HG03066 (cell line): ENCODE measurements at regions not wholly inside any gene's neighbourhood (a gene's known extent, or its start where the extent isn't known, plus 50 kb on each side); places are given as distances from the start of the nearest gene placed in this dataset.

Source experiments
- ATAC-seq: cut with Tn5 transposase; IDR thresholded peaks from one replicate; pipeline ENCODE4 v1.9.1; 2021; ENCODE audit warnings: low read depth; ENCODE audit not compliant: unreplicated experiment

- ATAC-seq = no peak
These were observed 1417.4 kb upstream of the FLRT2 start for GRCh38 chr14:84112589-84112988.

DNA sequence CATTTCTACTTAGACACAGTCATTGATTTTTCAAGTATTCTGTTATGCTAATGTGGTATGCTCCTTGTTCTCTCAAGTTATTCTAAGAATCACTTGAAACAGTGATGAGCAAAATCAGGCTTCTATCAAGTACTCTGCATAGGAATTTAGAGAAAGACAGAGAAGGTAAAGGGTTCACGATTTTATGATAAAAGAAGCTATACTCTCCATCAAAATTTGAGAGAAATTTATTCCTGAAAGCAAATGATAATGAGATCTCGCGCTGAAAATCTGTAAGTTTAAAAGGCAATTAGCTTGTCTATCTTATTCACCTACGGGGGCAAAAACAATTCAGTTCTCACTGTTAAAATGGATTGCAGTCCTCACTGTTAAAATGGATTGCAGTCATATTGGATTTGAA lies 1404.3 kb upstream of the FLRT2 start:
- no peak for ATAC-seq

- no peak for ATAC-seq
These were observed 1402.4 kb upstream of the FLRT2 start for GRCh38 chr14:84127495-84127894.

GRCh38 chr14:84128050-84128449 lies 1401.9 kb upstream of the FLRT2 start:
- no peak for ATAC-seq

DNA sequence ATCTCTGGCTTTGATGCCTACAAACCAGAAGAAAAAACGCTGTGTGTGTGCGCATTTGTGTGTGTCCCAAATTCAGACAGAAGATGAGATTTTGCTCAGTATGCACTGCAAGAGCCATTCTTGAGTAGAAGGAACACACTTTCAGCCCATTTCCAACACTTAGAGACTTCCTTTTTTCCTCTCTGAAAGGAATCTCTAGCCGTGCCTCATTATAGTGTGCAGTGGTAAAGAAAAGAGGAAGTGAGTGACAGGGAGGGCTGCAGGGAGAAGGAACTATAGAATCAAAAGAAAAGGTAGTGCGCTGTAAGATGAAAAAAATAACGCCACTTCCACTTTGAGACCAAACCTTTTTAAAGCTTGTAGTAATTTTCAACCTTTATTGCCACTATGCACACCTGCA lies 1400.9 kb upstream of the FLRT2 start:
- no peak for ATAC-seq

- no peak for ATAC-seq
These were observed 1400.0 kb upstream of the FLRT2 start for GRCh38 chr14:84129941-84130340.

DNA sequence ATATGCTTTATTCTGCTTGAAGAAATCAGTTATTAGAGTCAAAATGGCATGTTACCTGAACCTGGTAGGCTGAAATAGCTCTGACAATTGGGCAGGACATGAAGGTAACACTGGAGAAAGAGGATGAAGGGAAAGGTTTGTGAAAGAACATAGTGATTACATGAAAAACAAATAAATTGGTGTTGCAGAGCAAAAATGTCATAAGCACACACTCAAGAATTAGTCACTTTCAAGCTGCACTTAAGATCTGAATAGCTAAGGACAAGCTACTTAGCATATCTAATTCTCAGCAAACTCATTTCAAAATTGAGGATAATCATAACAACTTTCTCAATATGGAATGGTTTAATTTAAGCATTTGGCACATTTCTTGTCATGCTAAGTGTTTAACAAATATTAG lies 1398.0 kb upstream of the FLRT2 start:
- no peak for ATAC-seq

DNA sequence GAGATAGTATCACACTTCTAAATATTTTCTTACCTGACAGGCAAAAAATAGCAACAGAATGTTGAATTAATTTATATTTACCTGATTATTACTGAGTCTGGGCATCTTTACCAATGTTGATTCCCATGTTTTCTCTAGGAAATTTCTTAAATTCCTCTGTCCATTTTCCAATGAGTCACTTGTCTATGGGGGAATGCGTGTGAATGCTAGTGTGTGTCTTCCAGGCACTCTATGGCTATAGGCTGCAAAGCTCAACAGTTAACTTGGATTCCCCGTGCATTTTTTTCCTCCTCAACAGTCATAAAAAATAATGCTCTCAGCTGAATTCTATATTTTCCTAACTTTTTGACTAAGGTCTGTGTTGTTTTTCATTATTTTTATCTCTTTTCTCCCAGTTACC lies 1385.8 kb upstream of the FLRT2 start:
- ATAC-seq = no peak

DNA sequence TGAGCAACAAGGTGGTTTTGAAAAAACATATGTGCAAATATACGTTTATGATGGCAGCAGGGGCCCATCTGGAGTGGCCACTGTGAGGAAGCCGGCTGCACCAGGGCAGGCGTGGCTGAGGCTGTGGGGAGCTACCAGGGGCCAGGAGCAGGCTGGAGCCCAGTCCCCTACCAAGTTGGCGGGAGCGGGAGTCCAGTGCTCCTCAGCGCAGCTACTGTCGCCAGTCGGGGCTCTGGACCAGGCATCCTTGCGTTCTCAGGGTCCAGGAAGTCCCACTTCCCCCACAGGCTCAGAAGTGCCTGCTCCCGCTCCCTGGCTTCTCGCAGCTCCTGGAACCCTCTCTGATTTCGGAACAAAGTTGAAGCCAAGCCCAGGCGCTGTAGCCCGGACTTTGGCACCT lies 1377.5 kb upstream of the FLRT2 start:
- ATAC-seq = no peak

GRCh38 chr14:84162633-84163032 lies 1367.3 kb upstream of the FLRT2 start:
- no peak for ATAC-seq

DNA sequence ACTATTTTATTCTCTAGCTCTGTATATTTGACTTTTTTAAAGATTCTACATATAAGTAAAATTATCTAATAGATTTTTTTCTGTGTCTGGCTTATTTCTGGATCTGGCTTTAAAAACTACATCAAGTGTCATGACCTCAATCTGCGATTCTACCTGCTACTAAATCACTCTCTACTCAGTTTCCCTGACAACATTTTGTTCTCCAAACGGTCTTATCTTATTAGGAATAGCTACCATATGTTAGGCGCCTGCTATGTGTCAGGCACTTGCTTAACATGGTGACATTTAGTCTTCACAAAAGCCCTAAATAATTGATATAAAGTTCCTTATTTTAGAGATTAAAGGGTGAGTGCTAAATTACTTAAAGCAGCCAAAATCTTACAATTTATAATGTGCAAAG lies 1362.9 kb upstream of the FLRT2 start:
- no peak for ATAC-seq

- ATAC-seq = no peak
These were observed 1349.6 kb upstream of the FLRT2 start for GRCh38 chr14:84180336-84180735.

- no peak for ATAC-seq
These were observed 1348.9 kb upstream of the FLRT2 start for GRCh38 chr14:84181072-84181471.

DNA sequence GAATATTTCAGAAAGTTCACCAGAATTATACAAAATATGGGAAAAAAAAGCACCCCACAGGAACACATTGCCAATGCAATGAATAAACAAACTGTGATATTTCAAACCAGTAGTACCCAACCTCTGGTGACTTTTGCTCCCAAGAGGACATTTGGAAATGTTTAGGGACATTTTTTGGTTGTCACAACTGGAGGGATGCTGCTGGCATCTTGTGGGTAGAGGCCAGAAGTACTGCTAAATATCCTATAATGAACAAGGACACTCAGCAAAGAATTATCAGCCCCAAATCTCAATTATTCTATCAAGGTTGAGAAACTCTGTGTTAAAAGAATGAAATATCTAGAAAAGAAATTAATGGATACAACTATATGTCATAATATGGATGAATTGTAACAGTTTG lies 1334.4 kb upstream of the FLRT2 start:
- ATAC-seq = no peak

DNA sequence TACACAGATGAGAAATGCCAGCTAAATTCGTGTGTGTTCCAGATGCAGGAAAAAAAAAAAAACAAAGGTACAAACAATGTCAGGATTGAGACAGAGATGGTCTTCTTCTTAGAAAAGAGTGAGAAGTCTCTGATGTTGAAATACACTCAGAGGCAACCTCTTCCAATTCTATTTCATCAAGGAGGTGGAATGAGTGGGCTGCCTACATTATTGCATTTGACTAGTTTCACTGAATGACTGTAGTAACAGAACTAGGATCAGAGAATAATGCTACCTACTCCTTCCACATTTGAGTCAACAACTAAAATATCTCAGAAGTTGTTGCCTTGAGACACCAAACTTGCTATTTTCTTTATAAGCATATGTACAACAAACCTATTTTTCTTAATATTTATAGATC lies 1332.2 kb upstream of the FLRT2 start:
- ATAC-seq = no peak

GRCh38 chr14:84202486-84202885 lies 1327.5 kb upstream of the FLRT2 start:
- ATAC-seq = no peak

GRCh38 chr14:84203896-84204295 lies 1326.0 kb upstream of the FLRT2 start:
- no peak for ATAC-seq

GRCh38 chr14:84208451-84208850 lies 1321.5 kb upstream of the FLRT2 start:
- no peak for ATAC-seq

GRCh38 chr14:84209031-84209430 lies 1320.9 kb upstream of the FLRT2 start:
- no peak for ATAC-seq

DNA sequence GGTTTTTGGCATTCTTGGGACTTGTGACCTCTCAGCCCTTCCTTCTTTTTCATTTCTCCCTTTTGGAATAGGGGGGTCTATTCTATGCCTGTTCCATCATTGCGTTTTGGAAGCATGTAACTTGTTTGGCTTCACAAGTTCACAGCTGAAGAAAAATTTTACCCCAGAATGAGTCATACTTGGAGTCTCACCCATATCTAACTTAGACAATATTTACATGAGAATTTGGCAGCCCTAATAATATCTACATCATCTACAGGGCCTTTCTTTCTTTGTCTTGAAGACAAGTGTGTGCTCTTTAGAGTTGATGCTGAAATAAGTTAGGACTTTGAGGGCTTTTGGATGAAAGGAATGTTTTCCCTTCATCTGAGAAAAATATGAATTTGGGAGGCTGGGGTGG lies 1312.9 kb upstream of the FLRT2 start:
- no peak for ATAC-seq

DNA sequence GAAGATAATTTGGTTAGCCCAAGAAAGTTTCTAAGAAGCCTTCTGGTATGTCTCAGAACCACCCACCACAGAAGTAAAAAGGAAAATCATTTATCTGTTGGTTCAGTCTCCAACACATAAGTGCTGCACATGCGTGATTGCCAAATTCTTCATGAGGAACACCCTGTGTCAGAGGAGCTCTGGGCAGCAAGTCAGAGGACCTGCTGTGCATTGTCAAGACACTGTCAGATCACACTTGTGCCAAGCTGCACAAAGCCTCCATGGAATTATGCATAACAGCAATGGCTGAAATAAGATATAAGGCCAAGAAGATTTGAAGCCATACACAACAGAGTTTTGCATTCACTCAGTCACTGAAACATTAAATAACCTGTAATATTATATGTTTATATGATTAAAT lies 1304.7 kb upstream of the FLRT2 start:
- ATAC-seq = no peak

- no peak for ATAC-seq
These were observed 1301.2 kb upstream of the FLRT2 start for GRCh38 chr14:84228702-84229101.

DNA sequence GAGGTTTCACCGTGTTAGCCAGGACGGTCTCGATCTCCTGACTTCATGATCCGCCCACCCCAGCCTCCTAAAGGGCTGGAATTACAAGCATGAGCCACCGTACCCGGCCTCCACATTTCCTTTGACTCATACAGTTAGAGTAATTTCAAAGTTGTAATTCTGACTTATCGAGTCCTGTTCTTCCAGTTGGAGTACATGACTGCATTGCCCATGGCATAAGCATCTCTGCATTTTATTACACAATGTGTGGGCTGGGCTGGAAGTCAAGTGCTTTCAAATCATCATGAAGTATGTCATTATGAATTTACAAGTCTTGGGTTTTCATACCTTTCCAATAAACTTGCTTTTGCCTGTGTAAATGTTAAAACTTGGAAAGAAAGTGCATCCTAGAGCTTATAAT lies 1295.7 kb upstream of the FLRT2 start:
- no peak for ATAC-seq

GRCh38 chr14:84236290-84236689 lies 1293.7 kb upstream of the FLRT2 start:
- ATAC-seq = no peak
